ENCODE measurements at regions not wholly inside any gene's neighbourhood (a gene's known extent, or its start where the extent isn't known, plus 50 kb on each side); places are given as distances from the start of the nearest gene placed in this dataset.

DNA sequence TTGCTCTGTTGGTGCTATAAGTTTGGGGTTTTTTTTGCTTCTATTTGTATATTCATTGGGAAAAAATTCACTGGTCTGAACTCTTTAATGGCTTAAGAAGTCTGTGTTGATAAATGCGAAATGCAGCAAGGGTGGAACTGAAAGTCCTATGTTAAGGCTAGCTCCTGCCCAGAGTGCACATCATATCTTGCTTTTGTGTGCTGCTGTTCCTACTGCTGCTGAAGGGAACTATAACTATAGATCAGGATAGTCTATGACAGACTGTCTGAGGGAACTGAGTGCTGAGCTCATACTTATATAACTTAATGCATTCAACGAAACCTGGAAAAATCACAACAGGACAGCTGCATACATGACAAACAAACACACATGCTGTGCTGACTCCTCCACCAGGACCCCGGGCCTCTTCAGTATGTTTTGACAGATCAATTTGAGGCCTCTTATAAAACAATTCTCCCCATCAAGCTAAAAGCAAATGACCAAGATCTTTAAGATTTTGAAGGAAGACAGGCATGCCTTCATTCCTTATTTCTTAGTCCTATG lies 1031.5 kb upstream of the ADGRL2 start:
- TF ChIP-seq CTCF (IDR thresholded peaks at IDR 0.05), result no peak
- TF ChIP-seq ZFX (IDR thresholded peaks at IDR 0.05; ENCODE audit: borderline replicate concordance), result no peak
